Pancreas (tissue), 10 donors: ENCODE measurements at regions not wholly inside any gene's neighbourhood (a gene's known extent, or its start where the extent isn't known, plus 50 kb on each side); places are given as distances from the start of the nearest gene placed in this dataset.

Experiments used
- ATAC-seq, 4 donors: fragments of 200-7000 bp; cut with Tn5 transposase; one replicate each; pipeline versions ENCODE4 v1.8.0 to v1.9.1; 2020; ENCODE audit warnings: mild to moderate bottlenecking in 4 of 4, moderate library complexity in 4 of 4
- DNase-seq, 6 donors: peaks; one replicate each; pipeline ENCODE4 v3.0.0-alpha.2; 2020
- FAIRE-seq: peaks from 2 replicates; lab custom pipeline; 2012; peaks lifted over from hg19 to GRCh38; lab: Jason Lieb, UNC
- H3K27ac ChIP-seq, 4 donors: fragments of 200-600 bp; sonication (generic); 1 replicate in 3 of 4; 2 replicates in 1 of 4; pipeline versions ENCODE4 v1.5.0 to v1.8.0; 2020
- H3K27me3 ChIP-seq, 4 donors: fragments of 200-600 bp; one replicate each; pipeline ENCODE4 v1.8.0; 2021
- H3K36me3 ChIP-seq, 3 donors: fragments of 200-600 bp; sonication (generic) in 1 of 3; one replicate each; pipeline versions ENCODE4 v1.5.0 to v1.8.0; 2020 to 2021
- H3K4me1 ChIP-seq, 3 donors: fragments of 200-600 bp; one replicate each; pipeline ENCODE4 v1.8.0; 2021
- H3K4me3 ChIP-seq, 4 donors: fragments of 200-600 bp; sonication (generic) in 2 of 4; one replicate each; pipeline versions ENCODE4 v1.5.0 to v1.8.0; 2020 to 2021
- H3K9me3 ChIP-seq, 4 donors: fragments of 200-600 bp; one replicate each; pipeline ENCODE4 v1.8.0; 2021
- WGBS, 2 donors: extraction: QIAGEN DNeasy Blood & Tissue Kit; methylation state at CpG; one replicate each; pipeline ENCODE4 v1.1.7; 2013; 5-methylcytosine and 5-hydroxymethylcytosine counted together
- intact Hi-C, 3 donors: fragments of 100-400 bp; cut with DNase I; formaldehyde crosslinking; loops; one replicate each; pipeline versions ENCODE4 v1.11.1 to v1.14.2; 2022
- TF ChIP-seq, protein P1 (sequence below), 4 donors: fragments of 200-600 bp; sonication (generic) in 3 of 4; IDR thresholded peaks; one replicate each; pipeline versions ENCODE4 v1.5.0 to v1.8.0; 2021; ENCODE audit warnings: antibody characterized with exemption in 4 of 4
- donor health status: healthy with polysubstance abuse.
- donor health status: DM: no; HTN: no; CAD: no; lungs with moderate emphysema.
- donor health status: DM: no; HTN: no; CAD: no.
- donor health status: control.
- donor health status: control.
- donor health status: Bipolar disorder and iron deficiency.
- donor health status: DM: yes; HTN: yes; CAD: no.
- donor health status: DM: no; HTN: no; CAD: no.
- donor health status: DM: no; HTN: no; CAD: no.
- donor health status: DM: yes; HTN: yes; CAD: no.

DNA sequence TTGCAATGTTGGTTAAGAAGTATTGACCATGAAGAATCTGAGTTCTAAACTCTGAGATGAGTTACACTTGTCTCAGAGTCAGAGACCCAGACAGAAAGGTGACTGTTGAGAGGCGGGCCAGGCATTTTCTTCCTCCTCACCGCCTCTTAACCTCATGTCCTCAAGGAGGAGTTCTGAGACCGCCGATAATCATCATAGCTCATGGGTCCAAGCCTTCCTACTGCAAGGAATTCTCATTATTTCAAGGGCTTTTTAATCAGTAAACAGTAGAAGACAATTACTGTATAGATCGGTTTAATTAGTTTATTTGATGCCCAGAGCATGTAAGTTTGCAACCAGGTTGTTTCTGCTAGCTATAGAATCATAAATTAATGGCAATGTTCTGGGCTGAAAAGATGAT, 382.4 kb upstream of the MMS22L start:
- no peaks in the 10 kb centered on the region for H3K9me3 ChIP-seq
- no peak for ATAC-seq
- no peak overlapping the region for H3K27ac ChIP-seq
- no peak overlapping the region for H3K4me3 ChIP-seq
- intact Hi-C loops = no loop called here
- no peak for FAIRE-seq
- TF ChIP-seq, protein P1, sequence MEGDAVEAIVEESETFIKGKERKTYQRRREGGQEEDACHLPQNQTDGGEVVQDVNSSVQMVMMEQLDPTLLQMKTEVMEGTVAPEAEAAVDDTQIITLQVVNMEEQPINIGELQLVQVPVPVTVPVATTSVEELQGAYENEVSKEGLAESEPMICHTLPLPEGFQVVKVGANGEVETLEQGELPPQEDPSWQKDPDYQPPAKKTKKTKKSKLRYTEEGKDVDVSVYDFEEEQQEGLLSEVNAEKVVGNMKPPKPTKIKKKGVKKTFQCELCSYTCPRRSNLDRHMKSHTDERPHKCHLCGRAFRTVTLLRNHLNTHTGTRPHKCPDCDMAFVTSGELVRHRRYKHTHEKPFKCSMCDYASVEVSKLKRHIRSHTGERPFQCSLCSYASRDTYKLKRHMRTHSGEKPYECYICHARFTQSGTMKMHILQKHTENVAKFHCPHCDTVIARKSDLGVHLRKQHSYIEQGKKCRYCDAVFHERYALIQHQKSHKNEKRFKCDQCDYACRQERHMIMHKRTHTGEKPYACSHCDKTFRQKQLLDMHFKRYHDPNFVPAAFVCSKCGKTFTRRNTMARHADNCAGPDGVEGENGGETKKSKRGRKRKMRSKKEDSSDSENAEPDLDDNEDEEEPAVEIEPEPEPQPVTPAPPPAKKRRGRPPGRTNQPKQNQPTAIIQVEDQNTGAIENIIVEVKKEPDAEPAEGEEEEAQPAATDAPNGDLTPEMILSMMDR (IDR thresholded peaks at IDR 0.05) = no peak
- DNase-seq = no peak
- no peaks in the 10 kb centered on the region for H3K36me3 ChIP-seq
- no peaks in the 10 kb centered on the region for H3K27me3 ChIP-seq
- no peaks in the 10 kb centered on the region for H3K4me1 ChIP-seq
- 60 to 67% methylated on average over 5 of the region's 5 CpGs for WGBS, 2 donors

DNA sequence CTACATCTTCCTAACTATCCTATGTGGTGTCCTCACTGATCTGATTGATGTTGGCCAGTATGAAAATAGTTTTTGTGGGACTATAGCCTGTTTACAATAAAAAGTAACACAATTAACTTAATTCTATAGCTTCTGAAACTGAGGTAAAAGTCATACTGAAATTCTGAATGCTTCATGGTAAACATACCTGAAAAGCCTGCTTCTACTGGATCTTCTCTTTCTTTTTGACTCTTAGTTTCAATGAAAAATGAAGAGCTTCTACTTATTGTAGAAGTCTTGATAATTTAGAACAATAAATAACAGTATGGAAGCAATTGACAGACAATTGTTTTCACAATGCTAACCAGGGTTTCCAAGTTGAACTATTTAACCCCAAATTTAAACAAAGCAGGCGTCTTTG, 383.9 kb upstream of the MMS22L start:
- TF ChIP-seq, protein P1 (IDR thresholded peaks at IDR 0.05) = no peak
- WGBS, 2 donors = 51 to 53% methylated on average over 1 of the region's 1 CpG
- Histone ChIP-seq H3K27ac (no peak overlapping the region), H3K4me1 (no peaks in the 10 kb centered on the region), H3K9me3 (no peaks in the 10 kb centered on the region), H3K36me3 (no peaks in the 10 kb centered on the region), H3K4me3 (no peak overlapping the region), H3K27me3 (no peaks in the 10 kb centered on the region)
- intact Hi-C loops = no loop called here
- FAIRE-seq (no peak), ATAC-seq (no peak), DNase-seq (no peak)

DNA sequence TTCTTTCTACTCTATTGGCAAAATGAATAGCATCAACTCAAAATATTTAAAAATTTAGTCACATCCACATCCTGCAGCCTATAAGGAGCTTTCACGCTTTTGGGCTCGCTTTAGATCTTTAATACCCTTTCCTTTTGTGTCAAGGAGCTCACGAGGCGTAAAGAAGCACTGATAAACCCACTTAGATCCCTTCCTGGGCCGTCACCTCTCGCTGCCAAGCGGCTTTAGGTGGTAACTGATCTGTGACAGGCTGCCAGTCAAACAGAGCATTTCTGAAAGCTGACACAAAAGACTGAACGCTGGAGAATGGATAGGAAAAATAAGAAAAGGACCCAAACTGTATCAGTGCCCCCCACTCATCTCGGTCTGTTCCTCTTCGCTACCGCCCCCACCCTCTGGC, 385.7 kb upstream of the MMS22L start:
- WGBS, 2 donors = 25 to 29% methylated on average over 11 of the region's 11 CpGs
- H3K4me3 ChIP-seq = no peak overlapping the region
- DNase-seq = no peak

DNA sequence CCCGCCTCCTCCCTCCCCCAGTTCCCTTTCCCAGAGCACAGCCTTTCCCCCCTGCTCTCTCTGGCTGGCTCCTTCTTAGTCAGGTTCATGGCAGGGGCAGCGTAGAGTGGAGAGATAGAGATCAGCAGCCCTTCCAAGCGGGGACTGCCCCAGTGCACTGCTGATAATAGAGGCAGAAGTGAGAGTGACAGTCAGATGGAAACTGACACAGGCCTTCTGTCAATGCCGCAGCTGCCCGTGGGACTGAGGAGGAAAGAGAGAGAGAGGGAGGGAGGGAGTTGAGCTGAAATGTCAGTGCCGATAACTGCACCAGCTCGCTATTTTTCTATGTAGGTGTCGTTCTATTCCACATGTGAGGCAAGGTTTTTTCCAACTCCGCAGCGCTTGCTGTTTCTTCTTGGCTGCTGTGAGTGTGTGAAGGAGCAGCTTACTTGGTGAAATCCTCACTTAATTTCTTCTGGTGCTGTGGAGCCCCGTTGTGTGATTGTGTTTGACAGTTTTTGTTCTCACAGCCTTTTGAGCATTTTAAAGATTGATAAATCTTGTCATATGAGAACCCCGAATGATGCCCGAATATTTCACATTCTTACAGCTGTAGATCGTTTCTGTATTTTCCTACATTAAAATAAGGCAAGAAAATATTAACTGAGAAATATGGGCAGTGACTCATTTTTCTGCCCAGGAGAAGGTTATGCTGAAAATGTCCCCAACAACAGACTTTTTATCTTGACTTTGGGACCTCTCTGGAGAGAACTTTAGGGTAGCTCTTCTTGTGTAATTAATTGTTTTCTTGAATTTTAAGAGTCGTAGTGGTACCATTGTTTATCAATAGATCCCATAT, 386.4 kb upstream of the MMS22L start:
- Histone ChIP-seq H3K27me3 (no peaks in the 10 kb centered on the region), H3K9me3 (no peaks in the 10 kb centered on the region), H3K36me3 (no peaks in the 10 kb centered on the region), H3K4me1 (no peaks in the 10 kb centered on the region), H3K4me3 (no peak overlapping the region), H3K27ac (no peak overlapping the region)
- FAIRE-seq (no peak), ATAC-seq (peak in 1 of 4 donors; percentile 25), DNase-seq (no peak)
- WGBS, 2 donors = 12% methylated on average over 15 of the region's 15 CpGs
- TF ChIP-seq, protein P1 (IDR thresholded peaks at IDR 0.05) = no peak
- intact Hi-C loops = no loop called here

More for the DNA sequence above, 385.7 kb upstream of the MMS22L start:
- FAIRE-seq (no peak), ATAC-seq (no peak)
- intact Hi-C loops = no loop called here
- H3K4me1 ChIP-seq = no peaks in the 10 kb centered on the region
- H3K27me3 ChIP-seq = no peaks in the 10 kb centered on the region
- H3K36me3 ChIP-seq = no peaks in the 10 kb centered on the region
- no peak overlapping the region for H3K27ac ChIP-seq
- TF ChIP-seq, protein P1 (IDR thresholded peaks at IDR 0.05) = no peak
- H3K9me3 ChIP-seq = no peaks in the 10 kb centered on the region

DNA sequence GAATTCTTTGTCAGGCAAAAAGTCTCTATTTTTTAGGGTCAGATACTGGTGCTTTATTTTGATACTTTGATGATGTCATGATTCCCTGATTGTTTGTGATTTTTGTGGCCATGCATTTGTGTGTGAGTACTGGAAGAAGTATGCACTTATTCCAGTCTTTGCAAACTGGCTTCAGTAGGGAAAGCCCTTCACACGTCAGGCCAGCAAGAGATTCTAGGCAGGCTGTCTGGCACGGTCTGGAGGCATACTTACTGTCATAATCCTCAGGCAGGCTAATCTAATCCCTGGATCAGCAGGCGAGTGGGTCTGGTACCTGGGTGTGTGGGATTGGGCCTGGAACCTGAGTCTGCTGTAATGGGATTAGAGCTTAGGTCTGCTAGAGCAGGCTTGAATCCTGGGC, 391.8 kb upstream of the MMS22L start:
- 59% methylated on average over 3 of the region's 3 CpGs for WGBS, 2 donors
- ATAC-seq = no peak
- H3K9me3 ChIP-seq = no peaks in the 10 kb centered on the region

More for the DNA sequence above, 391.8 kb upstream of the MMS22L start:
- H3K27ac ChIP-seq = no peak overlapping the region
- DNase-seq = no peak
- H3K27me3 ChIP-seq = no peaks in the 10 kb centered on the region
- FAIRE-seq = no peak
- no peak overlapping the region for H3K4me3 ChIP-seq
- H3K4me1 ChIP-seq = no peaks in the 10 kb centered on the region
- no peaks in the 10 kb centered on the region for H3K36me3 ChIP-seq
- intact Hi-C loops = no loop called here
- TF ChIP-seq, protein P1 (IDR thresholded peaks at IDR 0.05) = no peak
